B cell (primary cell): ENCODE measurements at regions not wholly inside any gene's neighbourhood (a gene's known extent, or its start where the extent isn't known, plus 50 kb on each side); places are given as distances from the start of the nearest gene placed in this dataset.

ENCODE experiments used
- ATAC-seq: fragments of 200-7000 bp; cut with Tn5 transposase; one replicate; pipeline ENCODE4 v1.10.0; 2021; ENCODE audit warnings: low read depth, mild to moderate bottlenecking, moderate number of reproducible peaks, moderate library complexity
- CTCF ChIA-PET: fragments of 350-600 bp; sonication (Branson Sonifier 250); formaldehyde crosslinking; loops from one replicate; lab custom pipeline; 2021; ENCODE audit warnings: antibody characterized with exemption, inconsistent platforms; lab: Charles Lee
- POLR2A ChIA-PET: fragments of 350-600 bp; sonication (Branson Sonifier 250); formaldehyde crosslinking; loops from one replicate; lab custom pipeline; 2021; ENCODE audit warnings: antibody characterized with exemption; lab: Charles Lee
- DNase-seq: peaks from one replicate; pipeline ENCODE4 v3.0.0; 2013
- H2AFZ ChIP-seq: 2 replicates; pipeline ENCODE4 v1.6.1; 2012; ENCODE audit warnings: mild to moderate bottlenecking, low read depth, low read length; ENCODE audit not compliant: insufficient read depth, poor library complexity, severe bottlenecking
- H3K27ac ChIP-seq, 2 donors: 1 replicate in 1 of 2; 2 replicates in 1 of 2; pipeline ENCODE4 v1.5.1; 2012 to 2013; ENCODE audit warnings: low read length in 2 of 2, mild to moderate bottlenecking in 2 of 2, moderate library complexity in 1 of 2
- H3K27me3 ChIP-seq, 4 experiments: fragments of 200-600 bp in 1 of 4; sonication (generic) in 1 of 4; replicated peaks in 1 of 4; 1 replicate in 2 of 4; 2 replicates in 2 of 4; pipeline versions ENCODE4 v1.6.1 to v1.7.0; 2013 to 2016; ENCODE audit warnings: low read length in 3 of 4, mild to moderate bottlenecking in 2 of 4, mixed read lengths in 1 of 4, moderate library complexity in 1 of 4; ENCODE audit not compliant: insufficient read depth in 4 of 4, control insufficient read depth in 3 of 4; ENCODE audit errors: control extremely low read depth in 1 of 4
- H3K36me3 ChIP-seq, 2 experiments: replicated peaks in 1 of 2; 1 replicate in 1 of 2; 2 replicates in 1 of 2; pipeline versions ENCODE4 v1.6.1 to v1.7.1; 2013; ENCODE audit warnings: low read length in 1 of 2; ENCODE audit not compliant: insufficient read depth in 2 of 2, control insufficient read depth in 1 of 2; ENCODE audit errors: control extremely low read depth in 1 of 2, extremely low read depth in 1 of 2
- H3K4me1 ChIP-seq, 2 donors: fragments of 200-600 bp in 1 of 2; sonication (generic) in 1 of 2; 1 replicate in 1 of 2; 2 replicates in 1 of 2; pipeline versions ENCODE4 v1.5.1 to v1.6.1; 2013 to 2017; ENCODE audit warnings: low read length in 2 of 2; ENCODE audit not compliant: control insufficient read depth in 2 of 2, insufficient read depth in 2 of 2
- H3K4me2 ChIP-seq: replicated peaks from 2 replicates; pipeline ENCODE3; 2012; ENCODE audit warnings: mild to moderate bottlenecking, low read depth, low read length; ENCODE audit not compliant: poor library complexity, severe bottlenecking
- H3K4me3 ChIP-seq, 5 experiments: fragments of 200-600 bp in 1 of 5; sonication (generic) in 1 of 5; 1 replicate in 3 of 5; 2 replicates in 2 of 5; pipeline versions ENCODE4 v1.5.1 to v1.7.0; 2011 to 2016; ENCODE audit warnings: low read length in 4 of 5, mild to moderate bottlenecking in 4 of 5, low read depth in 2 of 5, control low read depth in 1 of 5, moderate library complexity in 1 of 5; ENCODE audit not compliant: insufficient read depth in 1 of 5; ENCODE audit errors: control extremely low read depth in 1 of 5, extremely low read depth in 1 of 5
- H3K79me2 ChIP-seq: fragments of 200-600 bp; sonication (generic); one replicate; pipeline ENCODE4 v1.6.0; 2016; ENCODE audit warnings: low read length; ENCODE audit not compliant: control insufficient read depth, insufficient read depth
- H3K9ac ChIP-seq: fragments of 200-600 bp; sonication (generic); 2 replicates; pipeline ENCODE4 v1.6.1; 2017; ENCODE audit warnings: mild to moderate bottlenecking, low read length, moderate library complexity
- H3K9me3 ChIP-seq, 3 donors: one replicate each; pipeline versions ENCODE4 v1.6.1 to v1.7.1; 2013; ENCODE audit warnings: low read length in 2 of 3; ENCODE audit not compliant: control insufficient read depth in 2 of 3, insufficient read depth in 1 of 3; ENCODE audit errors: control extremely low read depth in 1 of 3
- H4K20me1 ChIP-seq: 2 replicates; pipeline ENCODE4 v1.6.0; 2012; ENCODE audit warnings: mild to moderate bottlenecking, low read length; ENCODE audit not compliant: insufficient read depth, control insufficient read depth, poor library complexity, severe bottlenecking
- H3K27ac Mint-ChIP-seq: one replicate; pipeline ENCODE4 v1.8.0; 2021; ENCODE audit warnings: mixed read lengths
- H3K27me3 Mint-ChIP-seq: one replicate; pipeline ENCODE4 v1.8.0; 2021; ENCODE audit warnings: mixed read lengths
- H3K4me1 Mint-ChIP-seq: one replicate; pipeline ENCODE4 v1.8.0; 2021; ENCODE audit warnings: mixed read lengths
- H3K4me3 Mint-ChIP-seq: one replicate; pipeline ENCODE4 v1.8.0; 2021; ENCODE audit warnings: mixed read lengths
- H3K9me3 Mint-ChIP-seq: one replicate; pipeline ENCODE4 v1.8.0; 2022; ENCODE audit warnings: mixed read lengths; ENCODE audit not compliant: insufficient read depth
- CTCF ChIP-seq: fragments of 200-600 bp; IDR thresholded peaks from one replicate; pipeline ENCODE4 v1.8.0; 2022; ENCODE audit warnings: antibody characterized with exemption, mild to moderate bottlenecking
- EZH2 ChIP-seq: IDR thresholded peaks from 2 replicates; pipeline ENCODE4 v1.6.1; 2012; ENCODE audit warnings: borderline replicate concordance, low read depth, mild to moderate bottlenecking, moderate library complexity, low read length; ENCODE audit not compliant: insufficient read depth, poor library complexity, severe bottlenecking
- WGBS: methylation state at CpG from one replicate; pipeline ENCODE4 v1.1.5; 2013; ENCODE audit warnings: missing lambda C conversion rate; ENCODE audit not compliant: insufficient coverage; 5-methylcytosine and 5-hydroxymethylcytosine counted together
- intact Hi-C: fragments of 100-400 bp; cut with micrococcal nuclease; formaldehyde crosslinking; loops from one replicate; pipeline ENCODE4 v1.10.0; 2022

DNA sequence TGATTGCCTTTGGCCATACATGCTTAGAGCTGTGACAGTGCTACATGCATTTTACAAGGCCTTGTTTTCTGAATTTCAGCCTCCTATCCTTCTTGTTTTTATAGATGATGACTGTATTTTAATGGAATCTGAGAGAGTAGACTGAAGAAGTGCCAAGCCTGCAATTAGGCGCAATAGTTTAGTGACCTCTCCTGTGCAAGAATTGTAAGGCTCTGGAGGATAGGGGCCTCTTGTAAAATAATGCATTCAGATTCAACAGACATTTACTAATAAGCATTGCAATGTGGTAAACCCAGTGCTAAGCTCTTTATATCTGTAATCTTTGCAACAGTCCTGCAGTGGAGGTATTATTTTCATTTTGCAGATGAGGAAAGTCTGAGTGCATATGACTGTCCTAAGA, 105.5 kb downstream of the TDRD15 start:
- POLR2A ChIA-PET, result no interaction called here
- H3K27me3 ChIP-seq, result no peaks in the 10 kb centered on the region
- ATAC-seq (no peak), DNase-seq (no peak)
- no peaks in the 10 kb centered on the region for H3K9me3 Mint-ChIP-seq
- WGBS, result no CpG with 5 or more reads among the region's 1 CpG
- H3K36me3 ChIP-seq, result no peaks in the 10 kb centered on the region
- H3K27ac Mint-ChIP-seq, result no peak overlapping the region
- H4K20me1 ChIP-seq, result no peaks in the 10 kb centered on the region
- no peak overlapping the region for H3K4me3 ChIP-seq
- no peaks in the 10 kb centered on the region for H3K79me2 ChIP-seq
- intact Hi-C loops, result no loop called here
- H3K4me1 Mint-ChIP-seq, result peaks cover 21% of the 10 kb centered on the region
- H3K27me3 Mint-ChIP-seq, result no peaks in the 10 kb centered on the region
- no peak overlapping the region for H3K4me2 ChIP-seq
- no peak overlapping the region for H3K4me3 Mint-ChIP-seq
- CTCF ChIA-PET, result no interaction called here
- H3K9ac ChIP-seq, result no peak overlapping the region
- H2AFZ ChIP-seq, result no peak overlapping the region
- H3K9me3 ChIP-seq, result no peaks in the 10 kb centered on the region
- H3K4me1 ChIP-seq, result peaks cover 11 to 13% of the 10 kb centered on the region in 2 donors
- TF ChIP-seq EZH2, result no peak
- no peak for TF ChIP-seq CTCF
- no peak overlapping the region for H3K27ac ChIP-seq

DNA sequence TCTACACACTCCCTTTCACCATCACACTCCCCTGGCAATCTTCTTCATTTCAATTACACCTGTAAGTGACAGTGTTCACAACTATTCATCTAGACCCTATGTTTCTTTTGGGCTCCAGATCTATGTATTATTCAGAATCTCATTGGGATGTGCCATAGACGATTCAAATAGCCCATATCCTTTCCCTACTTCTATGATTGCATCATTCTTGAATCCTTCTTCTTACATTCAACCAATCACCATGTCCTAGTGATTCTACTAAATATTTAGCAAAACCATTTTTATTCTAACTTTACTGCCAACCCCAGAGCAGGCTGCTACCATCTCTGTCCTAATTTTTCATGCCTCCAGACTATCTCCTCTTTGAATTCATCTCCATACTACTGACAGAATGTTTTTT, 106.4 kb downstream of the TDRD15 start:
- H3K79me2 ChIP-seq, result no peaks in the 10 kb centered on the region
- peaks cover 11 to 13% of the 10 kb centered on the region in 2 donors for H3K4me1 ChIP-seq
- no peak overlapping the region for H3K9ac ChIP-seq
- no CpG with 5 or more reads among the region's 1 CpG for WGBS
- TF ChIP-seq EZH2, result no peak
- no peak for TF ChIP-seq CTCF
- no peak overlapping the region for H3K4me3 ChIP-seq
- intact Hi-C loops, result no loop called here
- H3K9me3 ChIP-seq, result no peaks in the 10 kb centered on the region
- H3K27ac ChIP-seq, result no peak overlapping the region
- DNase-seq (no peak), ATAC-seq (no peak)
- no peaks in the 10 kb centered on the region for H3K27me3 ChIP-seq
- no peak overlapping the region for H3K4me3 Mint-ChIP-seq
- ChIA-PET CTCF (no interaction called here), POLR2A (no interaction called here)
- H3K9me3 Mint-ChIP-seq, result no peaks in the 10 kb centered on the region
- H3K27ac Mint-ChIP-seq, result no peak overlapping the region
- no peaks in the 10 kb centered on the region for H4K20me1 ChIP-seq
- H3K27me3 Mint-ChIP-seq, result no peaks in the 10 kb centered on the region
- no peaks in the 10 kb centered on the region for H3K36me3 ChIP-seq
- no peak overlapping the region for H3K4me2 ChIP-seq
- no peak overlapping the region for H2AFZ ChIP-seq
- peaks cover 21% of the 10 kb centered on the region for H3K4me1 Mint-ChIP-seq
